Ramos (cell line): ENCODE measurements at regions not wholly inside any gene's neighbourhood (a gene's known extent, or its start where the extent isn't known, plus 50 kb on each side); places are given as distances from the start of the nearest gene placed in this dataset.

Source experiments
- in situ Hi-C: fragments of 300-500 bp; cut with MboI; formaldehyde crosslinking; loops from one replicate; pipeline ENCODE4 v1.14.3; 2022; ENCODE audit warnings: low sequenced_read_pairs; ENCODE audit not compliant: unreplicated experiment

DNA sequence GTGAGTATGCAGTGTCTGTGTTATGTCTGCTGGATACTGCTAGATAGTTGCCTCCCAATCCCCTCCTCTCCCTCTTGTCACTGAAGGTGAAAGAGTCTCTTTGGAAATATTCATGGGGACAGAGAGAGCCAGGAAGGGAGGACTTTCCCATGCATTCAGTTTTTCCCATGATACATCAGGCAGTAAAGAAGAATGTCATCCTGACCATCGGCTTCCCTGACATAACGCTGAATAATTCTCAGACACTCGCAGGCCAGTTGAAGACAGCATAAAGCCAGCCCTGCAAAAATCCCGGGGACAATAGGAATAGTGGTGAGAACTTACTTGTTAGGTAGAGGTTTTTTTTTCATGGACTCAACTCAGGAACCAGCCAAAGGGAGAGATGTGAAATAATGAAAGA is 58.1 kb downstream of the KLF4 start:
- in situ Hi-C loops, result no loop called here

DNA sequence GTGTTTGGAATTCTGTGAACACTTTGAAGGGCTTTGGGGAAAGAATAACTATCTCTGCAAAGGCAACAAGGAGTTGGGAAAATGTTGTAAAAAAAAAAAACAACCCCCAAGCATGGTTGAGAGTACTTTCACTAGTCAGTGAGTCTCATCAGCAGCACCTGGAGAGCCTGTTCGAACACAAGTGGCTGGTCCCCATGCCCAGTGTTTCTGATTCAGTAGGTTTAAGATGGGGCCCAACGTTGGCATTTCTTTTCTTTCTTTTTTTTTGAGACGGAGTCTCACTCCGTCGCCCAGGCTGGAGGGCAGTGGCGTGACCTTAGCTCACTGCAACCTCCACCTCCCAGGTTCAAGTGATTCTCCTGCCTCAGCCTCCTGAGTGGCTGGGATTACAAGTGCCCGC is 59.5 kb downstream of the KLF4 start:
- in situ Hi-C loops, result no loop called here

DNA sequence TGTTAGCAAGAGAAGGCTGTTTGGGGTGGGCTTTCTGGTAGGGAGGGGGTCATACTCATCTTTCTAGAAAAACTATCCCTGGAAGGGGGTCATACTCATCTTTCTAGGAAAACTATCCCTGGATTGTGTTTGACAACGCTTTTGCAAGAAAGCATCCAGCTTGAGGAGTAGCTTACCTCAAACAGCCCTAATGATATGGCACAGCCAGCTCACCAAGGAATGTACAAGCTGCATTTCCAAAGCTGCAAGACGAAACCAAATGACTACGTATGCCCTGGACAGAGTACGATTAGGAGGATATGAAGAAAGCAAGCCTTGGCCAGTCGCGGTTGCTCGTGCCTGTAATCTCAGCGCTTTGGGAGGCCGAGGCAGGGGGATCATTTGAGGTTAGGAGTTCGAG is 63.4 kb downstream of the KLF4 start:
- in situ Hi-C loops, result no loop called here

DNA sequence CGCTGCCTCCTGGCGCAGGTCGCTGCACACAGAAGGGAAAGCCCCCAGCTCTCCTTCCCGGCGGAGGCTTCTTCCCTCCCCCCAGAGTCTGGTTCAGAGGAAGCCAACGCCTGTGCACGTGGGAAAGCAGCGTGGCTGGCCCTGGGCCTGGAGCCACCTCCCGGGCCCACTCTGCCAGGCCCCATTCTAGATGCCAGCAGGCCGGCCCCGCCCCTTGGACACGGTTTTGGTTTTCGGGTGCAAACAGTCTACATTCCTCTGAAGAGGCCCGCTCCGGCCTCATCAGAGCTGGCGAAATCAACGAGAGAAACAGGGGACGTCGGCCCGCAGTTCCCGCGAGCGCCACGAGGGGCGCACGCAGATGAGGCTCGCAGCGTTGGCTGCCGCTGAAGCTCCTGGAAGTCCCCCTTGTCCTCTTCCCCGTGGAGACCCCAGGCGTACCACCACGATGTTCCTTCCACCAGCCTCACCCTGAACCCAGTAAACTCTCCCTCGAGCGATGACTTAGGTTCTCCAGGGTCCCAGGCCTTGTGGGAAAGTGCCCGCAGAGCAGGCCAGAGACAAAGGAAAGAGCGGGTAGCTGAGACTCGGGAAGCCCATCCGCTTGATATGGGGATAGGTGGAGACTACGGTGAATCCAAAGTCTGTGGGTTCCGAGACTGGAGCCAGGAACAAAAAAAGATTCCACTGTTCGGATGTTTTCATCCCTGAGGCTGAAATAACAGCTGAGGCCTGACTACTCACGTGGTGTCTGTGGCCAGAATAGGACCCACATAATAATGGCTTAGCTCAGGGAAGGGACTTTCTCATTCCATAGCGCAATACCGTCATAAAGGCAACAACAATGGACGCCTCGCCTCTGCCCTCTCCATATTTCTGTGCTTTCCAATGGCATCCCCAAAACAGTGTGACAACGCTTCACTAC is 64.2 kb downstream of the KLF4 start:
- in situ Hi-C loops, result no loop called here

DNA sequence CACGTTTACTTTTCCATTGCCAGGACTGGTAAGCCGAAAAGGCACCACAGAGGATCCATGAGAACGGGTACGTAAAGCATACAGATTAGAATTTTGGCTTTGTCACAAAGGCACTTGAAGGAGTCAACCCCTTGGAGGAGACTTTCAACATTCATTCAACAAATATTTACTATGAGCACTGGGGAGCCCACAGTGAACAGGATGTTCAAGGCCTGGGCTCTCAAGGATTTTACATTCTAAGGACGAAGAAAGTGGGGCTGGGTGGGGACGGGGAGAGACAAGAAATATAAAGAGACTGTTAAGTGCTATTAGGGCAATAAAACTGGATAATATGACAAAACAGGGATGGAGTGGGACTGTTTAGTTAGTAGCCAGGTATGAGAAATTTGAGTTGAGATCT is 66.0 kb downstream of the KLF4 start:
- in situ Hi-C loops, result loop anchor here (25.0 kb wide), 1 partner anchor 1139 kb away; no protein-coding TSS in a partner anchor

DNA sequence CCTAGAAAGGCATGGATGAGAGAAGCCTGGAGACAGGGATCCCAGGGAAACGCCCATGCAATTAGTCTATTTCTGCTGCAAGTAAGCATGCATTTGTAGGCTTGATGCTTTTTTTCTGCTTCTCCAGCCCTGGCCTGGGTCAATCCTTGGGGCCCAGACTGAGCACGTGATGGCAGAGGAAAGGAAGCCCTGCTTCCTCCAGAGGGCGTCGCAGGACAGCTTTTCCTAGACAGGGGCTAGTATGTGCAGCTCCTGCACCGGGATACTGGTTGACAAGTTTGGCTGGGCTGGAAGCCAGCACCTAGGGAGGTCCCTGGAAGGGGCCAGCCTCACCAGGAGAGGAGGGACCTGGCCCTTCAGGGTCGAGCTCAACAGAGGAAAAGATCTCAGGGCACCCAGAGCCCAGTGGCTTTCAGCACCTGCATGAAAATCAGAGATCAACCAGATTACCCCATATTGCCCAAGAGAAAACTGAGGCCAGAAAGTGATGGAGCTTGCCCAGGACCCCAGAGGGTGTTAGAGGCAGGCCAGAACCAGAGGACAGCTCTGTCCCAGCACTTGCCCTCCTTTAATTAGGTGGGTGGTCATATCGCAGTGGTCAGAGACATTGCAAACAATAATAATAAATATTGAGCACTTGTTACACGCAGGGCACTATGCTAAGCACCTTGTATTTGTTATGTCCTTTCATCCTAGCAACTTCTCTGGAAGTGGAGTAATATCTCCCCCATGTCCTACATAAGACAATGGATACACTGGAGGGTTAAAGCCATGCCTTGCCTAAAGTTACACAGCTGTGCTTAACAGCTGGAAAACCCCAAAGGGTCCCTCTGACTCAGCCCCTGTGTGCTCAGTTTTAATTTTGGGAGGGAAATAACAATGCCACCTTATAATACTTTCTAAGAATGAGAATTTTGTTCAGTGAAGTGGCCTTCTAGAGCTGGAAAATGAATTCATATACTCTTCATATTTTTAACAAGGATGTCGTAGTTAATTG is 67.1 kb downstream of the KLF4 start:
- in situ Hi-C loops, result loop anchor here (25.0 kb wide), 1 partner anchor 1140 kb away; no protein-coding TSS in a partner anchor

DNA sequence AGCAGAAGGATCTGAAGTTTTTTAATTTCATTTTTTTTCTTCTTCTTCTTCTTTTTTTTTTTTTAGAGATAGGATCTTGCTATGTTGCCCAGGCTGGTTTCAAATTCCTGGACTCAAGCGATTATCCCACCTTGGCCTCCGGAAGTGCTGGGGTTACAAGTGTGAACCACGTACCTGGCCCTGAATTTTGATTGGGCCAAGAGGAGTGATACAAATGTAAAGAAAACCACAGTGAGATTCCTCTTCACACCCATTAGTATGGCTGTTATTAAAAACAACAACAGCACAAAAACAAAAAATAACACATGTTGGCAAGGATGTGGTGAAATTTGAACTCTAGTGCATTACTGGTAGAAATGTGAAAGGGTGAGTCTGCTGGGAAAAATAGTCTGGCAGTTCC is 79.1 kb downstream of the KLF4 start:
- in situ Hi-C loops, result loop anchor here (25.0 kb wide), 1 partner anchor 1152 kb away; no protein-coding TSS in a partner anchor

DNA sequence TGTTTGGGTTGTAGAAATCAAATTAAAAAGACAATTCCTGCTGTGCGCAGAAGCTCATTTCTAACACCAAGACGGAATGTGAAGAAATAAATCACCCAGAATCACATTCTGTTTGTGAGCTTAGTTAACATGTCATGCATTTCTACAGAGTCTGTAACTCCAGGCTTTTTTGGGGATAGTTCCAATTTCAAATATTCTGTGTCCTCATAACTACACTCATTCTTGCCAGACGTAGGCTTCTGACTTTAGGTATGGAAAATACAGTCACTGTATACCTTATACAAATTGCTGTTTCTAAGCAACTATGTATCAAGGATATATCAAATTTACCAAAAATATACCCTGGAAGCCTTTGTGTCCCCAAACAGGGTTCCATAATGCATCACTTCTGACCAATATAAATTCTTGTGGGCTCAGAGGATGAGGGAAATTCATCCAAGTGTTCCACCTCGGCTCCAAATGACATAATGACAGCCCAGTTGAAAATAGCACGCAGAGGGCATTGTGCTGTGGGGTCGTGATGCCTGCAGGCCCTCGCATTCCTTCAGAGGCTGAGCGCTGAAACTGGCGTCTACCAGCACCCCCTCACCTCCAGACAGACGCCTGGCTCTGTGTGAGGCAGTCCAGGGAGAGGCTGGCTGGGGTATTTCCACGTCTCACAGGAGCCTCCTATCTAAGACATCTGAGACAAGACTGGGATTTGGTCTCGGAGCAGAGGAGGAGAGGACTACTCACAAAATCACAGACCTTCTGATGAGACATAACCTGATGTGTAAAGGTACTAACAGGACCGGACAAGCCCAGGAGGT is 79.8 kb downstream of the KLF4 start:
- in situ Hi-C loops, result loop anchor here (25.0 kb wide), 1 partner anchor 1153 kb away; no protein-coding TSS in a partner anchor

DNA sequence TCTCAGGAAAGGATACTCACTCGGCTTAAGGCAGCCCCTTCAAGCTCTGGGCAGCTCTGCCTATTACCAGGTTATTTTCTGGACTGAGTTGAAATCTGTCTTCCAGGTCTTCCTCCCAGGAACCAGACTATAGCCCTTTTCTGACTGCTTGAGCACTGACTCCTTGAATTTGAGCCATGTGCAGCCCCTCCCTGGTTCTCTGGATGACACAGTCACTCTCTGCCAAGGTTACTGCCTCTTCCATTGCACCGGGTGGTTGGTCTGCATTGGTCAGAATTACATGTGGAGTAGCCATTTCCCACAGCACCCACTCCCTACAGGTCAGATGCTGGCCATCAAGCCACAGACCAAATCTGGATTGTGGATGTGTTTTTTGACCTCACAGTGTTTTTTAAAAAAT is 81.9 kb downstream of the KLF4 start:
- in situ Hi-C loops, result loop anchor here (25.0 kb wide), 1 partner anchor 1155 kb away; no protein-coding TSS in a partner anchor

DNA sequence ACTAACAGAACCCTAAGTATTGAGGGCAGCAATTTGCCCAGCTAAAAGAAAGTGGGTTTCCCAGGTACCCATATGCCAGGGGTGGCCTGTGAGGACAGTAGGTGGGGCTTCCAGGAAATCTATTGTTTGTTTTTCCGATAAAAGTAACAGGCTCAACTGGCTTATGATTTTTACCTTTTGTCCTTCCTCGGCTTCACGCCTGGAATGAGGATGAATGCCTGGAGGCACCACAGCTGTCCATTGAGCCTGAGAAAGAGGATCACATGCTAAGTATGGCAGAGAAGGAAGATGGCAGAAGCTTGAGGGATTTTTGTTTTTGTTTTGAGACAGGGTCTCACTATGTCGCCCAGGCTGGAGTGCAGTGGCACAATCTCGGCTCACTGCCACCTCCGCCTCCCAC is 84.1 kb downstream of the KLF4 start:
- in situ Hi-C loops, result loop anchor here (25.0 kb wide), 1 partner anchor 1157 kb away; no protein-coding TSS in a partner anchor

DNA sequence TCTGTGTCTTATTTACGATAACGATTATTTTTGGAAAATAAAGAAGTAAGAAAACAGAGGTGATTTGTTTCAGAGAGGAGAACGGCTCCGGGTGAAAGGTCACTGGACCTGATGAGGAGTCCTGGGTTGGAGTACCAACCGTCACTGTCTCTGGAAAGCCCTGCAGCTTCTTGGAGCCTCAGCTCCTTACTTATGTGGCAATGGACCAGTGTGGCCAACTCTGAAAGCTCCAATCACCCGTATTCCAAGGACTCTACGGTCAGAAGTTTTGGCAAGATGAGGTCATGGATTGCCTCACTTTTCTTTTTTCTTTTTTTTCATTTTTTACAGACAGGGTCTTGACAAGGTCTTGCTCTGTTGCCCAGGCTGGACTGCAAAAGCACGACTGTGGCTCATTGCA is 84.8 kb downstream of the KLF4 start:
- in situ Hi-C loops, result loop anchor here (25.0 kb wide), 1 partner anchor 1158 kb away; no protein-coding TSS in a partner anchor

DNA sequence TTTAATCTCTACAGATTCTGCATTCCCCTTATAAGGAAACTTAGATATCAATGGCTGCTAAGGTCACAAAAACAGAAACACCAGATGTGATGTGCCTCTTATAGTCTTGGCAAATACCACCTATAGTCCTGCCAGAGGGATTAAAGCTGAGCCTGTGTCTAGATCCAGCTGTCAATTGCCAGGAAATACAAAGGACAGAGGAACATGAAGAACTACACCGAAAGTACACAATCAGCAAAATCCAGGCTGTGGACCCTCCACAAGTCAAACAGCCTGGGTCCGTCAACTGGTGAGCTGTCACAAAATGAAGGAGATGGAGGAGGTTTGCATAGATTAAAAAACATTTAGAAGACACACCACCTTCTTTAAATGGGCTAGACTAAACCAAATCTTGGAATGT is 85.4 kb downstream of the KLF4 start:
- in situ Hi-C loops, result loop anchor here (25.0 kb wide), 1 partner anchor 1158 kb away; no protein-coding TSS in a partner anchor

DNA sequence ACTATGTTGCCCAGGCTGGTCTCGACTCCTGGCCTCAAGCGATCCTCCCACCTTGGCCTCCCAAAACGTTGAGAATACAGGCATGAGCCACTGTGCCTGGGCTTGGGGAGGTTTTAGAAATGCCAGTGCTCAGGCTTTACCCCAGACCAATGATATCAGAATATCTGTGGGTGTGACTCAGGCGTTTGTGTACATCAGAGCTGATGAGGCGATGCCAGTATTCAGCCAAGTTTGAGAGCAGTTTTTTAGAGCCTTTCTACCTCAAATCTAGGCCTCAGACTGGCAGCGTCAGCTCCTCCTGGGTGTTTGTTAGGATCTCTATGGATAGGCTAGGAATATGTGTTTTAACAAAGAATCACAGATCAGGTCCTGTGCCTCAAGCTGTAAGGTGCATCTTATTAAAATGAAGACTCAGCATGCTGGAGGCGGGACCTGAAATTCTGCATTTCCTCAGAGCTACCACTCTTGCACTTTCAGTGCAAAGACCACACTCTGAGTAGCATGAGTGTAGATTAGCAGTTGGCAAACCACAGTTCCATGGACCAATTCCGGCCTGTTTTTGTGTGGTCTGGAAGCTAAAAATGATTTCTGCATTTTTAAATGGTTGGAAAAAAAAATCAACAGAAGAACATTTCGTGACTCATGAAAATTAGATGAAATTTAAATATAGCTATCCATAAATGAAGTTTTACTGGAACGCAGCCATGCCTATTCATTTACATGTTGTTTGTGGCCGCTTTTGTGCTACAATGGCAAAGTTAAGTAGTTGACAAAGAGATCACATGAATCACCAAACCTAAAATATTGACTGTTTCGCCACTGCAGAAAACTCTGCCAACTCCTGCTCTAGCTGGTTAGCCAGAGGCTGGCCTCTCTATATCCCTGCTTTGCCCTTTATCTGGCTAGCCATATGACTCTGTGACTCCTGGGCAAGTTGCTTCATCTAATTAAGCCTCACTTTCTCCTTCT is 92.2 kb downstream of the KLF4 start:
- in situ Hi-C loops, result no loop called here

DNA sequence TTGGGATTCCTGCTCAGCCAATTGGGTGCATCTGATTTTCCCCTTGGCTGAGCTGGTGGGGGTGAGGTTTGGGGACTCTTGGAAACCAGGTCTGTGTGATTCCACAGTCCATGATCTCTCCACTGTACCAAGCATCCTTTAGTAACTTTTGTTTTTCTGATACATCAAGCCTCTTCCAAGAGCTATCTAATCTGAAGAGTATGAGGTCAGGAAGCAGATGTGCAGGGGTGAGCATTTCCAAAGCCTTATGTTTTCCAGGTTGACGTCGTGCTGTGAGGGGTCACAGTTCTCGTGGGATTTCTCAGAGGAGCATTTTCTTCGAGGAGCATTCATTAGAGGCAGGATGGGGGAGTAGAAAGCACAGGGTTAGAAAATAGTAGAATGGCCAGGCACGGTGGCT is 95.3 kb downstream of the KLF4 start:
- in situ Hi-C loops, result no loop called here

DNA sequence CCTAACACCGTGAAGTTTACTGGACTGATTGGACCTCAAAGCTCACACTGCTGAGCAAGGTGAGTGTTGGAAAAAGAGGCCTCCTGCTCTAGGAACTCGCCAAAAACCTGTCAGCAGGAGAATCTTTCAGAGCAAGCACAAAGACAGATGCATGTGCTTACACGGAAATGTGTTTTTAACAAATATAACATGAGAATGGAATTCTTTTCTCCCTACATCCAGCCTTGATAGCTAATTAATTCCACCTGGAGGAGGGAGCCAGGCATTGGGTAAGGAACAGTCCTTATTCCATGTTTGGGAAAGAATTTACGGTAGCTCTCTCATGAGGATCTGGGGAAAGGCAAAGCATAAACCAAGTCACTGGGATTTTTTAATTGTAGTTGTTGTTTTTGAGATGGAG is 98.8 kb downstream of the KLF4 start:
- in situ Hi-C loops, result no loop called here

DNA sequence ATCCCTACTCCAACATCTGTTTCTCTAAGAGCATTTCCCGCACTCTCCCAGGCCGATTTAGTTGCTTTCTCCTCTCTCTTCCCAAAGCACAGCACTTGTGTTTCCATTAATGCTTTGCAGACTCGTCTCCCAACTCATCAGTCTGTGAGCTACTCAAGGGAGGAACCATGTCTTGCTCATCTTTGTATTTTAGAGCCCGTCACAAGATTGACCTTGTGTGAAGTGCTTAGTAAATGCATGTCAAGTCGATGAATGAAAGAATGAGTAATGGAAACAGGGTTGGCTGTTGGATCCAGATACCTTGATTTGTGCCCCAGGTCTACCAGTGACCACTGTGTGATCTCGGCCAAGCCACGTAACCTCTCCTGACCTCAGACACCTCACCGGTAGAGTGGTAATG is 99.3 kb downstream of the KLF4 start:
- in situ Hi-C loops, result no loop called here

DNA sequence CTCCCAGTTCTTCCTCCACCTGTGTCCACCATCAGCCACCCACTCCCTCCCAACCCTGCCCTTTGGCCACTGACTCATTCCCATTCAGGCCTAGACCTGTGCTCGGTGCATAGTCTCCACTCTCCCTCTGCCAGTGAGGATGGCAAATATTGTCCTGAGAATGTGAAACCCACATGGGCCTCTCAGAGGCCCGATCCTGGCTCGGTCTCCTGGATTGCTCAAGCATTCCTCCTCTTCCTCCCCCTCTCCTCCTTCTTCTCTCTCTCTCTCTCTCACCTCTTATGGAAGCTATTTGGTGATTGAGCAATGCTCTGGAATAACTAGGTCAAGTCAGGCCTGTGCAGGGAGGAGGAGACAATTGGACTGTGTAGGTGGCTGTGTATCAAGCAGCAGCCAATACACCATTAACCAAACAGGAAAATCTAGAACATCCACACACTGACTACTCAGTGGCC is 99.9 kb downstream of the KLF4 start:
- in situ Hi-C loops, result no loop called here

DNA sequence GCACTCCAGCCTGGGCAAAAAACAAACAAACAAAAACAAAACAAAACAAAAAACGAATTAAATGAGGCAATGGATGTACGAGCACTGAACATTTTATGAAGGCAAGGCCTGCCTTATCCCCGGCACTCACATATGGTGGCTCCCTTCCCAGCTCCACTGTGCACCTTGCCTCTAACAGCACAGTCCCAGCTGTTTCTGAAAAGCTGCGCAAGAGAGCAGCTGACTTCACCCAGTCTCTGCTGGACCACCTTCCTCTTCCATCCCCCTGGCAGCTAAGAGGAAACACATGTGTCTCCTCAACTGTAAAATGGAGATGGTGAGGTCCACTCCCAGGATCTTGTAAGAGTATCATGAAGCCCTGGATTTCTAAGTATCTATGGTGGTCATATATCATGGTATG is 100.7 kb downstream of the KLF4 start:
- in situ Hi-C loops, result no loop called here
